Neural cell (in vitro differentiated cells): ENCODE measurements at regions not wholly inside any gene's neighbourhood (a gene's known extent, or its start where the extent isn't known, plus 50 kb on each side); places are given as distances from the start of the nearest gene placed in this dataset.

Source experiments
- H2AFZ ChIP-seq: fragments of 200-600, 300-800 bp; sonication (generic), shearing (Covaris generic); 2 replicates; pipeline ENCODE4 v1.6.0; 2014; ENCODE audit warnings: low read depth, mild to moderate bottlenecking, antibody characterized with exemption, low read length, moderate library complexity
- H3F3A ChIP-seq: fragments of 200-600 bp; shearing (Covaris generic); 2 replicates; pipeline ENCODE4 v1.6.1; 2016; ENCODE audit warnings: mild to moderate bottlenecking, moderate library complexity, mixed read lengths, antibody characterized with exemption, low read length; ENCODE audit not compliant: insufficient read depth, poor library complexity, severe bottlenecking
- H3K27ac ChIP-seq: fragments of 200-600, 300-800 bp; sonication (generic), shearing (Covaris generic); 2 replicates; pipeline ENCODE4 v1.5.1; 2014; ENCODE audit warnings: mild to moderate bottlenecking, low read length, moderate library complexity
- H3K27me3 ChIP-seq: fragments of 300-800, 200-600 bp; sonication (generic), shearing (Covaris generic); 2 replicates; pipeline ENCODE4 v1.6.0; 2014; ENCODE audit warnings: mild to moderate bottlenecking, low read depth, low read length, moderate library complexity; ENCODE audit not compliant: insufficient read depth
- H3K36me3 ChIP-seq: fragments of 300-800, 200-600 bp; sonication (generic), shearing (Covaris generic); 2 replicates; pipeline ENCODE4 v1.5.1; 2014; ENCODE audit warnings: mild to moderate bottlenecking, antibody characterized with exemption, low read length, moderate library complexity; ENCODE audit not compliant: insufficient read depth
- H3K4me2 ChIP-seq: fragments of 300-800, 200-600 bp; sonication (generic), shearing (Covaris generic); 2 replicates; pipeline ENCODE4 v1.6.0; 2014; ENCODE audit warnings: mild to moderate bottlenecking, low read length
- H3K4me3 ChIP-seq: fragments of 300-800, 200-600 bp; sonication (generic), shearing (Covaris generic); 2 replicates; pipeline ENCODE4 v1.5.1; 2014; ENCODE audit warnings: mild to moderate bottlenecking, low read length, moderate library complexity
- H3K79me2 ChIP-seq: fragments of 200-600 bp; shearing (Covaris generic); replicated peaks from 2 replicates; pipeline ENCODE4 v1.6.0; 2014; ENCODE audit warnings: mild to moderate bottlenecking, low read length, moderate library complexity; ENCODE audit not compliant: insufficient read depth
- H3K9ac ChIP-seq: fragments of 300-800, 200-600 bp; sonication (generic), shearing (Covaris generic); 2 replicates; pipeline ENCODE4 v1.6.1; 2016; ENCODE audit warnings: mild to moderate bottlenecking, low read length, mixed read lengths
- H3K9me2 ChIP-seq: fragments of 200-600 bp; shearing (Covaris generic); 2 replicates; pipeline ENCODE4 v1.6.1; 2016; ENCODE audit warnings: mild to moderate bottlenecking, low read length, mixed read lengths; ENCODE audit not compliant: insufficient read depth
- H3K9me3 ChIP-seq: fragments of 200-600, 300-800 bp; sonication (generic), shearing (Covaris generic); 2 replicates; pipeline ENCODE4 v1.6.1; 2016; ENCODE audit warnings: mild to moderate bottlenecking, mixed run types, low read length, moderate library complexity, mixed read lengths
- H4K20me1 ChIP-seq: fragments of 200-600 bp; shearing (Covaris generic); 2 replicates; pipeline ENCODE4 v1.6.1; 2016; ENCODE audit warnings: mild to moderate bottlenecking, mixed run types; ENCODE audit not compliant: insufficient read depth
- EP300 ChIP-seq: fragments of 450-650 bp; conservative IDR thresholded peaks from 2 replicates; pipeline ENCODE4 v1.6.1; 2014; ENCODE audit warnings: antibody characterized with exemption, mild to moderate bottlenecking, moderate library complexity; ENCODE audit not compliant: poor library complexity, severe bottlenecking
- EZH2 ChIP-seq: fragments of 200-600, 300-800 bp; shearing (Covaris generic), sonication (generic); IDR thresholded peaks from 2 replicates; pipeline ENCODE4 v1.6.1; 2014; ENCODE audit warnings: antibody characterized with exemption, low read length, borderline replicate concordance, mild to moderate bottlenecking; ENCODE audit not compliant: insufficient read depth, poor library complexity, severe bottlenecking
- MXI1 ChIP-seq: fragments of 450-650 bp; conservative IDR thresholded peaks from 2 replicates; pipeline ENCODE4 v1.6.1; 2014; ENCODE audit warnings: antibody characterized with exemption, mild to moderate bottlenecking; ENCODE audit not compliant: poor library complexity, severe bottlenecking
- POLR2AphosphoS5 ChIP-seq: IDR thresholded peaks from 2 replicates; pipeline ENCODE4 v1.6.1; 2012
- RAD21 ChIP-seq: fragments of 450-650 bp; conservative IDR thresholded peaks from 2 replicates; pipeline ENCODE4 v1.6.1; 2014; ENCODE audit warnings: antibody characterized with exemption, mild to moderate bottlenecking, moderate library complexity
- SMC3 ChIP-seq: fragments of 450-650 bp; conservative IDR thresholded peaks from 2 replicates; pipeline ENCODE4 v1.6.1; 2014; ENCODE audit warnings: antibody characterized with exemption, mild to moderate bottlenecking, moderate library complexity; ENCODE audit not compliant: poor library complexity
- TAF1 ChIP-seq: IDR thresholded peaks from 2 replicates; pipeline ENCODE4 v1.6.1; 2012; ENCODE audit warnings: low read depth
- TF ChIP-seq, protein P1 (sequence below): fragments of 450-650 bp; IDR thresholded peaks from 2 replicates; pipeline ENCODE4 v1.5.1; 2014; ENCODE audit warnings: antibody characterized with exemption, mild to moderate bottlenecking, moderate library complexity; ENCODE audit not compliant: poor library complexity, severe bottlenecking
- TF ChIP-seq, protein P2 (sequence below): IDR thresholded peaks from 2 replicates; pipeline ENCODE4 v1.6.1; 2012; ENCODE audit warnings: borderline replicate concordance

DNA sequence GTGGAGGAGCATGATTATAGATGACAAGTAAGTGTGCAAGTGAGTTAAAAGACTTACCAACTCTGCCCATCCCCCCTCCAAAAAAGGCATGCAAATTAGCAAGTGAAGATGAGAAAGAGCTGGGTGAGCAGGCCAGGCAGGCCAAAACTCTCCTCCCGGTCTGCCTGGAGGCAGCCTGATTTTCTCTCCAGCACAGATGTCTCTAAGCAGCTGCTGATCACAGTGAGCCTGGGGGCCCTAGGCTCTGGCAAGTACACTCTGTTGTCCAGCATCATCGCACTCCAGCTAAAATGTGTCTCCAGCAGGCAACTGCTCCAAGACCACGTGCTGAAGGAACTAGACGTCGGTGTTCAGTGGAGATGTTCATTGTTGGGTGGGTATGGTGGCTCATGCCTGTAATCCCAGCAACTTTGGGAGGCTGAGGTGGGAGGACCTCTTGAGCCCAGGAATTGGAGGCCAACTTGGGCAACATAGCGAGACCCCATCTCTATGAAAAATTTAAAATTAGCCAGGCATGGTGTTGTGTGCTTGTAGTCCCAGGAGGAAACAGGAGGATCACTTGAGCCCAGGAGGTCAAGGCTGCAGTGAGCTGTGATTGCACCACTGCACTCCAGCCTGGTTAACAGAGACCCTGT lies 56.7 kb upstream of the PUM1 start:
- Histone ChIP-seq H3K9me2 (no peaks in the 10 kb centered on the region), H3K4me2 (no peak overlapping the region), H3K27me3 (no peaks in the 10 kb centered on the region), H3K79me2 (no peaks in the 10 kb centered on the region), H3K4me3 (no peak overlapping the region), H3F3A (no peaks in the 10 kb centered on the region), H3K9me3 (no peaks in the 10 kb centered on the region), H3K36me3 (no peaks in the 10 kb centered on the region), H2AFZ (no peak overlapping the region), H4K20me1 (no peaks in the 10 kb centered on the region), H3K9ac (peak overlapping the region; percentile 25), H3K27ac (peak overlapping the region; percentile 4)
- TF ChIP-seq EZH2: no peak

DNA sequence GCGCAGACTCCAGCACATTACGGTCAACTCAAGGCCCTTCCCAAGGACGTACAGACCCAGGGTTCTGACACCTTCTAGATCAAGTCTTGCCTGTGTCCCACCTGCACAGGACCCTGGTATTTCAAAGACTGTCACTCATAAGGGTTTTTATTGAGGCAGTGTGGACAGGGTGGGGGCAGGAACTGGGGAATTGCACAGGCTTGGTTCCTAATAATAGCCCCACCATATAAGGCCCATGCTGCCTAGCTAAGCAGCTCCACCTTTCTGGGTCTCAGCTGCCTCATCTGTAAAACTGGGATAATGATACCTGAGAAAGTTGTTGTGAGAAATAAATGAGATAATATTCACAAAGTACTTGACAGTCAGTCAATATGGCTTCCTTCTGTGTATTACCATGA lies 55.3 kb upstream of the PUM1 start:
- Histone ChIP-seq H3F3A (no peaks in the 10 kb centered on the region), H3K27ac (no peak overlapping the region), H2AFZ (no peak overlapping the region), H3K9me3 (no peaks in the 10 kb centered on the region), H3K27me3 (no peaks in the 10 kb centered on the region), H3K4me2 (no peak overlapping the region), H4K20me1 (no peaks in the 10 kb centered on the region), H3K9me2 (no peaks in the 10 kb centered on the region), H3K36me3 (no peaks in the 10 kb centered on the region), H3K4me3 (no peak overlapping the region), H3K79me2 (no peaks in the 10 kb centered on the region), H3K9ac (no peak overlapping the region)
- TF ChIP-seq SMC3 (no peak), MXI1 (no peak), TAF1 (no peak), POLR2AphosphoS5 (no peak), RAD21 (no peak), EP300 (no peak), EZH2 (no peak)
- TF ChIP-seq, protein P1, sequence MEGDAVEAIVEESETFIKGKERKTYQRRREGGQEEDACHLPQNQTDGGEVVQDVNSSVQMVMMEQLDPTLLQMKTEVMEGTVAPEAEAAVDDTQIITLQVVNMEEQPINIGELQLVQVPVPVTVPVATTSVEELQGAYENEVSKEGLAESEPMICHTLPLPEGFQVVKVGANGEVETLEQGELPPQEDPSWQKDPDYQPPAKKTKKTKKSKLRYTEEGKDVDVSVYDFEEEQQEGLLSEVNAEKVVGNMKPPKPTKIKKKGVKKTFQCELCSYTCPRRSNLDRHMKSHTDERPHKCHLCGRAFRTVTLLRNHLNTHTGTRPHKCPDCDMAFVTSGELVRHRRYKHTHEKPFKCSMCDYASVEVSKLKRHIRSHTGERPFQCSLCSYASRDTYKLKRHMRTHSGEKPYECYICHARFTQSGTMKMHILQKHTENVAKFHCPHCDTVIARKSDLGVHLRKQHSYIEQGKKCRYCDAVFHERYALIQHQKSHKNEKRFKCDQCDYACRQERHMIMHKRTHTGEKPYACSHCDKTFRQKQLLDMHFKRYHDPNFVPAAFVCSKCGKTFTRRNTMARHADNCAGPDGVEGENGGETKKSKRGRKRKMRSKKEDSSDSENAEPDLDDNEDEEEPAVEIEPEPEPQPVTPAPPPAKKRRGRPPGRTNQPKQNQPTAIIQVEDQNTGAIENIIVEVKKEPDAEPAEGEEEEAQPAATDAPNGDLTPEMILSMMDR: no peak
- TF ChIP-seq, protein P2, sequence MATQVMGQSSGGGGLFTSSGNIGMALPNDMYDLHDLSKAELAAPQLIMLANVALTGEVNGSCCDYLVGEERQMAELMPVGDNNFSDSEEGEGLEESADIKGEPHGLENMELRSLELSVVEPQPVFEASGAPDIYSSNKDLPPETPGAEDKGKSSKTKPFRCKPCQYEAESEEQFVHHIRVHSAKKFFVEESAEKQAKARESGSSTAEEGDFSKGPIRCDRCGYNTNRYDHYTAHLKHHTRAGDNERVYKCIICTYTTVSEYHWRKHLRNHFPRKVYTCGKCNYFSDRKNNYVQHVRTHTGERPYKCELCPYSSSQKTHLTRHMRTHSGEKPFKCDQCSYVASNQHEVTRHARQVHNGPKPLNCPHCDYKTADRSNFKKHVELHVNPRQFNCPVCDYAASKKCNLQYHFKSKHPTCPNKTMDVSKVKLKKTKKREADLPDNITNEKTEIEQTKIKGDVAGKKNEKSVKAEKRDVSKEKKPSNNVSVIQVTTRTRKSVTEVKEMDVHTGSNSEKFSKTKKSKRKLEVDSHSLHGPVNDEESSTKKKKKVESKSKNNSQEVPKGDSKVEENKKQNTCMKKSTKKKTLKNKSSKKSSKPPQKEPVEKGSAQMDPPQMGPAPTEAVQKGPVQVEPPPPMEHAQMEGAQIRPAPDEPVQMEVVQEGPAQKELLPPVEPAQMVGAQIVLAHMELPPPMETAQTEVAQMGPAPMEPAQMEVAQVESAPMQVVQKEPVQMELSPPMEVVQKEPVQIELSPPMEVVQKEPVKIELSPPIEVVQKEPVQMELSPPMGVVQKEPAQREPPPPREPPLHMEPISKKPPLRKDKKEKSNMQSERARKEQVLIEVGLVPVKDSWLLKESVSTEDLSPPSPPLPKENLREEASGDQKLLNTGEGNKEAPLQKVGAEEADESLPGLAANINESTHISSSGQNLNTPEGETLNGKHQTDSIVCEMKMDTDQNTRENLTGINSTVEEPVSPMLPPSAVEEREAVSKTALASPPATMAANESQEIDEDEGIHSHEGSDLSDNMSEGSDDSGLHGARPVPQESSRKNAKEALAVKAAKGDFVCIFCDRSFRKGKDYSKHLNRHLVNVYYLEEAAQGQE: no peak

DNA sequence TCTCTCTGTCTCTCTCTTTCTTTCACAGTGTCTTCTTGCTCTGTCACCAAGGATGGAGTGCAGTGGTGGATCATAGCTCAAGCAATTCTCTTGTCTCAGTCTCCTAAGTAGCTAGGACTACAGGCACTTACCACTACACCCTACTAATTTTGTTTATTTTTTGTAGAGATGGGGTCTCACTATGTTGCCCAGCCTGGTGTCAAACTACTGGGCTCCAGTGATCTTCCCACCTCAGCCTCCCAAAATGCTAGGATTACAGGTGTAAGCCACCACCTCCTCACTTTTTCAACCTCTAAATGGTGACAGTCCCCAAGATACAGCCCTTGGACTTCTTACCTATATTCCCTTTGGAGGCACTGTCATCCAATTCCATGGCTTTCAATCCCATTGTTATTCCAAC lies 50.5 kb upstream of the PUM1 start:
- no peaks in the 10 kb centered on the region for H3K9me3 ChIP-seq
- H3K9me2 ChIP-seq: no peaks in the 10 kb centered on the region
- TF ChIP-seq, protein P2: no peak
- TF ChIP-seq EZH2 (no peak), RAD21 (no peak), SMC3 (no peak), MXI1 (no peak), TAF1 (no peak), POLR2AphosphoS5 (no peak), EP300 (no peak)
- TF ChIP-seq, protein P1: no peak
- no peak overlapping the region for H3K4me3 ChIP-seq
- H3F3A ChIP-seq: no peaks in the 10 kb centered on the region
- H4K20me1 ChIP-seq: no peaks in the 10 kb centered on the region
- H3K4me2 ChIP-seq: no peak overlapping the region
- no peaks in the 10 kb centered on the region for H3K79me2 ChIP-seq
- H2AFZ ChIP-seq: no peak overlapping the region
- no peaks in the 10 kb centered on the region for H3K27me3 ChIP-seq
- H3K27ac ChIP-seq: no peak overlapping the region
- H3K36me3 ChIP-seq: no peaks in the 10 kb centered on the region
- no peak overlapping the region for H3K9ac ChIP-seq
